NCI-H510A treated with DMSO at 0.1 percent for 48 hours (cell line): ENCODE measurements at regions not wholly inside any gene's neighbourhood (a gene's known extent, or its start where the extent isn't known, plus 50 kb on each side); places are given as distances from the start of the nearest gene placed in this dataset.

Experiments used
- DNase-seq: peaks from one replicate; lab custom pipeline; 2025; lab: John Stamatoyannopoulos, UW

DNA sequence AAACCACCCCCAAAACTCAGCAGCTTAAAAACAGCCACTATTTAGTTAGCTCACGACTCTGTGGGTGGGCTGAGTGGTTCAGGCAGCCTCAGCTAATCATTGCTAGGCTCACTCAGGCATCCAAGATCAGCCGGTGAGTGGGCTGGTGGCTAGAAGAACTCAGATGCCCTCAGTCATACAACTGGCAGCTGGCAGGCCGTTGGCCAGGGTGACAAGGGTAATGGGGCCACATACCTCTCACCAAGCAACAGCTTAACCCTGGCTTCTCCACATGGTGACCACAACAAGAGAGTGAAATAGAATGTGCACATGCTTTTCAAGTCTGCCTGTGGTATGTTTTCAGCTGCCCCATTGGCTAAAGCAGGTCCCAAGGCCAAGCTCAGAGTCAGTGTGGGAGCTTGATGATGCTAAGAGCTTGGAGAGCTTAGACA, 435.4 kb upstream of the TSHZ3 start:
- no peak for DNase-seq

DNA sequence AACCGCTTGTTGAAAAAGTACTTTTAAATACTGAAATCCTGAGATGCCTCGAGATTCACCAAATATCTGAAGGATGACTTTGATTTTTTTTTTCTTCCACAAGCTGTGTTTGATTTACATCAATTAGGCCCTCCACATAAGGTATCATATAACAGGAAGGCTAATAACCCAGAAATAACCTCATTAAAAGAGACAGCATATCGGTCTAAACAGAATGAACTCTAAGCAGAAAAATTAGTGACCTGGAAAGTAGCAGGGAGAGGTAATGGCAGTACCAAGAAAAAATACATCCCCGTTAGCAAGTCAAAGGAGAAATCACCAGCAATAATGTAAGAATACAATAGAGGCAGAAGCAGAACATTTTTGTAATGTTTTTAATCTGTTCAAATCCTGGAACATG, 452.4 kb upstream of the TSHZ3 start:
- no peak for DNase-seq

DNA sequence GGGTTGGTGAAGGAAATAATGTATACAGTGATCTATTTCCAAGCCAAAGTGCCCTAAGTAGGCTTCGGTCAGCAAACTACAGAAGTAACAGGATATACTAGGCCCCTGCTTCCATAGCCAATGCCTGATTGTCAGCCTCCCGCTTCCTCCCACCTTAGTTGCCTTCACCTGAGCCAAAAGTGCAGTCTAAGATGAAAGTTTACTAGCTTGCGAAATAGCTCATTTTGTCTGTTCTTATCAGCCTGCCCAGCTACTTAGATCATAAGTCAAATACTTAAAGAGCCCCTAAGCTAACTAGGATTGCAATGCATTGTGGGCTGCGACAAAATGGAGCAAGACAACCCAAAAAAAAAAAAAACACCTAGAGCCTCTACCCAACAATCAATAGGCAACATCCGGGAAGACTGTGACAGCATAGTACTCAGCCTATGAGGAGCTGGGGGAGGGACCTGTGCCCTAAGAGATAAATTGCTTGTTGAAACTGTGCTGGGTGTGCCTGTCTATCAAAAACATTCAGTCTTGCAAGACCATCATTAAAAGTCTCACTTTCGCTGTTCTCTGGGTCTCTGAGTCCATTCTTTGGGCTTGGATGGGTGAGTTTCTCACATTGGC, 454.7 kb upstream of the TSHZ3 start:
- no peak for DNase-seq

DNA sequence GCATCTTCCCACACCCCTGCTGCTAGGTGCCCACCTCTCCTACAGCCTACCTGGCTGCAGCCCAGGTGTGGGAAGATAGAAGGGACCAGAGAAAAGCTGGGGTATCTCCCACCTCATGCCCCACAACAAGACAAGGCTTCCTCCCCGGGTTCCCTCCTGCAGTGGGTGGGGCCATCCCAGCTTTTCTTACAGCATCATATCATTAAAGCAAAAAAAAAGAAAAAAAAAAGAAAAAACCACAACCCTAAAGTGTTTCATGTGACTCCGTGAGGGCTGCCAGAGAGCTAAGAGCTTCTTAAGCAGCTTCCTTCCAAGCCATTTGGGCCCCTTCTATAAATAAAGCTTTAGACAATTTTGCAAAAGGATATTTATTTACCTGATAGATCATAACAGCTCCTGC, 455.4 kb upstream of the TSHZ3 start:
- no peak for DNase-seq

DNA sequence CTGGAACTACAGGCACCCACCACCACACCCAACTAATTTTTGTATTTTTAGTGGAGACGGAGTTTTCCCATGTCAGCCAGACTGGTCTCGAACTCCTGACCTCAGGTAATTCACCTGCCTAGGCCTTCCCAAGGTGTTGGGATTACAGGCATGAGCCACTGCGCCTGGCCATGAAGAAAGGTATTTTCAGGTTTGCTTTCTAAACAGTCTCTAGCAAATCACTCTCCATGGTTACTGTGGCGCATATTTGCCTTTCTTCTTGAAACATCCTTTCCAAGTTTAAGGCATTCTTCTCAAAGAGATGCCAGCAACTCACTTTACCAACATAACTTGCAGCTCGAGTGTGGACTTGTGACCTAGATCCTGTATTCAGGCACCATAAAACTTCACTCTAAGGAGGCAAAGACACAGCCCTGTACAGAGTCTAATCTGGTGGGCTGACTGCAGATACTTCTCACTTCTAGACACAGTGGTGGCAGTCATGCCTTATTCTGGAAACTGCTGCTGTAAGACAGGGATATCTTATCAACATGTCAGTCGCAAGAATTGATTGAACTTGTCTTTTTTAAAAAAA, 461.4 kb upstream of the TSHZ3 start:
- no peak for DNase-seq

DNA sequence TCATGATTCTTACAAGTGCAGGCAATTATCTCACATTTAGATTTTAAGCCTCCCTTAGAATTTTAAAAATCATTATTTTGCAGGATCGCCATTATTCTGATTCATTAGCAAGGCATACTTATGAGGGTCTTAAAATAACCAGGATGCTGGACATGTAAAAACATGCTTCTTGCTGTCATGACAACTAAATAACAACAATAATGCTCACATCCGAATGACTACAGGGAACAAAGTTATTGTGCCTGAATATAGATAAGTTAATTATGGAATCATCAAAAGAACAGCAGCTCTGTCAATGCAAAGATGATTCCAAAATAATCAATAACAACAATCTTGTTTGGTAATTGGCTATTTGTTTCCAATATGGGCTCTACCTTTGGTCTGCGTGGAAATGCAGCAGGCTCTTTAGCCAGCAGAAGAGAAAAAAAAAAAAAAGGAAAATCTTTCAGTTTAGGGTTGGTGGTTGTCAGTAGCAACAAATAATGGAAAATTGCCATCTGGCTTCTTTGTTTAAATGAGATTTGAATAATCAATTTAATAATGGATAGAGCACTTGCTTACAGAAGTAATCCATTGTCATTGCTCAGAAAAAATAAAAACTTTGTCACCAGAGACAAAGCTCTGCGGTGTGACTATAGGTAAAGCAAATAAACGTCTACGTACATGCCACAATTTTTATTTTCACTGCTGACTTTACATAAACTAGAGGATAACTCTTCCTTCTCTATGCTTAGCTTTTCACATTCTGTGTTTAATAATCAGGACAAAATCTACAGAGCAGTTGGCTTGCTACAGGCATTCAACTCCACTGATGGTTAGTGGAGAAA, 468.9 kb upstream of the TSHZ3 start:
- no peak for DNase-seq

DNA sequence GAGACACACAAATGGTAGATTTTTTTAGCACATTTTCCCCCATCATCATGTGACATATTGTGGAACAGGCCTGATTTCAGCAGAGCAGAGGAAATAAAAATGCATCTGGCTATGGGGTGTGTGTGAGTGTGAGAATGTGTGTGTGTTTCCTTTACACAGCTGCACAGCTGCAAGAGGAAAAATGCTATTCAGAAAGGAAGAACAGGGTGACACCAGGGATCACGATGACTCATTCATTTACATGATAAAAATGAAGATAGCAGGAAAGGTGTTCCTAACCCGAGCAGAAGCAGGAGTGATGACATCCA, 469.5 kb upstream of the TSHZ3 start:
- no peak for DNase-seq

DNA sequence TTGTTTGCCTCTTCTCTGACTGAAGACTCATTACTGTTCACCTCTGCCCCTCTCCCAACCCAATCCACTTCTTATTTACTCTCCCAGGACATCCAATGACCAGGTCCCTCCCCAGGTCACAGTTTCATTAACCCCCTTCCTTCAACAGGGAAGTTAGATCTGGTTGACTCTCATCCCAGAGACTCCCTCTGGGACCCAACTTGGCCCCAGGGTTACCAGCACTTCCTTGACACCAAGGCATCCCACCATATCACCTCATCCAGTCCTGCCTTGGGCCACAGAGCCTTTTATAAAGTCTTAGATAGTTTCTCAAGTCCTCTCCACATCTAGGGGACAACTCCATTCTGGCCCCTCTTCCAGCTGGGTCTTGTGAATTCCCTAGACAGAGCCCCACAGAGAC, 470.6 kb upstream of the TSHZ3 start:
- no peak for DNase-seq

DNA sequence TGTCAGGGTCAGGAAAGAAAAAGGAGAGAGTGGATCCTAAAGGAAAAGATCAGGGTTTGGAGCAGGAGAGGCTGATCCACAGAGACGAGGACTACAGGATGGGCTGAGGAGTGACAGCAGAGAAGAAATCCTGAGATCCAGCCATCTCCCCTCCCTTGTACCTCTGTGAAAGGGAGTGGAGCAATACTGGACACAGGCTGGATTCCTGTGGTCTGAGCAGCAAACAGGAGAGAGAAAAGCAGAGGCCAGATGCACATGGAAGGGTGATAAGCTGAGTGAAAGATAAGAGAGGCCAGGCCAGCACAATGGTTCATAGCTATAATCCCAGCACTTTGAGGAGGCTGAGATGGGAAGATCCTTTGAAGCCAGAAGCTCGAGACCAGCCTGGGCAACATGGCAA, 472.1 kb upstream of the TSHZ3 start:
- no peak for DNase-seq

DNA sequence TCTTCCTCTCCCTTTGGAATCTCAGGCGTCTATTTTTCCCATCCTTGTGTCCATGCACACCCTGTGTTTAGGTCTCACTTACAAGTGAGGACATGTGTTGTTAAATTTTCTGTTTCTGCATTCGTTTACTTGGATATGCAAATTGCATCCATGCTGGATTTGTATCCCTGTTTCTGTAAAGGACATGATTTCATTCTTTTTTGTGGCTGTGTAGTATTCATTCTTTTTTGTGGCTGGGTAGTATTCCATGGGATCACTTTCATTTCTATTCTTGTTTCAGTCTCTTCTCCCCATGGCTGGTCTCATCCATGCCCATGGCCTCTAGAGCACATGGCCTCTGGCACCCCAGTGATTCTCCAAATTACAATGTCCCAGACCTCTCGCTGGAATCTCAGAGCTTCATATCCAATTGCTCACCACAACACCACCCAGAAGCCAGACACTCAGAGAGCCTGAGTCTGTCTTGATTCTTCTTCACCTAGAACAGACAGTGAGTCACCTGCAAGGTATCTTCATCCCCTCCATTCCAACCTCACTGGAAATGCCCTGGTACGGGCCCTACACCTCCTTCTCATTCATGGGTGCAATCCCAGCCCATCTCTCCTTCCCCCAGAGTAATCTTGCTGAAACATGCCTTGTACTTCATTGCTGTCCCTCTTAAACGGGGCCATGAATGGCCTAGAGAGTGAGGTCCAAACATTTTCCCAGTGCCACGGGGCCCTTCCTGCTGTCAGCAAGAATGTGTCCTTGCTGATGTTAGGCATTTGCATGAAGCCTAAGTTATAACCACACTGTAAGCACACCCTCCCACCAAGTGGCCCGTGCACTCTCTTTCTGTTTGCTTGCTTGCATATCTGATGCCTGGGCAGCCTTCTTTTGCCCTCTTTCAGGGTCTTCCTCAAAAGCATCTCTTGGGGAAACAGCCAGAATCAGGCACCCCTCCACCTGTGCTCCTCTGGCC, 476.2 kb upstream of the TSHZ3 start:
- no peak for DNase-seq

DNA sequence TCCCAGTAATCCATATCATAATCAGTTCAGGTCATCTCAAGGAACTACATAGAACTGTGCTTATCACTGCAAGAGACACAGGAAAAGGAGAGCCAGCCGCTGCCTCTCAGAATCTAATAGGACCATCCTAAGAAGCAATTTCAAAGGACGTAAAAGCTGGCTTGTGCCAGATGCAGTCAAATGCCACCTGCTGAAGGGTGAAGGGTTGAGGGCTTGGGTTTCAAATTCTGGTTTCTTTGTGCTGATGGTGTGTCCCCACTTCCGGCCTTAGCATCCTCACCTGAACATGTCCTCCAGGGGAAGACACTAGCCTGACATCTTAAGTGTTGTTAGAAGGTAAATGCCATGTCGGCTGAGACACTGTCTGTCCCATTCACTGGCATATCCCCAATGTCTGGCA, 477.1 kb upstream of the TSHZ3 start:
- DNase-seq = no peak

DNA sequence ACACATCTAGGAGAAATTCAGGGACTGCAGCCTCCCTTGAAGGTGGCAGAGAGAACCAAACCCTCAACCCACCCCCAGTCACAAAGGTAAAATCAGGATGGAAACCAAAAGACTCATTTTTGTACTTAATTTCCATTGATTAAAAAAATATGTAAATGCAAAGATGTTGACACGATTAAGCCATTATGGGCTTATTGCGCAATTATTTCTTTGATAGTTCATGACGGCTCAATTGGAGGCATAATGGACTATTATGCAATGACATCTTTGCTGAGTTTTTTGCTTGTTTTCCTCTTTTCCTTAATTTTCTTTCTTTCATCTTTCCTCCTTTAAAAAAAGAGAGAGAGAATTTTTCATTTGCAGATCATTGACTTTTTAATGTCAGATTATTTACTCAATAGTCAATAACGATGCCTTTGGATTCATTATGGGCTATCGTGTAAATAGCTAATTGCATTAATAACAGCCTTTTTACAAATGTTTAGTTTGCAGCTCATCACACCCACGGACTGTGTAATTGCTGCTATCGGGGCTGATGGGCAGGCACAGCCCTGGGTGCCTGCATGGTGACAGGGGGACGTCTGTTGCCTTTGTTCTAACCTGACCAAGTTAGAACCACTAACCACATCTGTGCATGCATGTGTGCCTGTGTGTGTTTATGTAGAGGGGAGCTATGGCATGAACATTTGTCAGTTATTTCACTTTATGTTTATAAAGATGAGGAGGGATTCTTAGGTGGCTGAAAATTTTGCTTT, 482.4 kb upstream of the TSHZ3 start:
- DNase-seq = no peak

DNA sequence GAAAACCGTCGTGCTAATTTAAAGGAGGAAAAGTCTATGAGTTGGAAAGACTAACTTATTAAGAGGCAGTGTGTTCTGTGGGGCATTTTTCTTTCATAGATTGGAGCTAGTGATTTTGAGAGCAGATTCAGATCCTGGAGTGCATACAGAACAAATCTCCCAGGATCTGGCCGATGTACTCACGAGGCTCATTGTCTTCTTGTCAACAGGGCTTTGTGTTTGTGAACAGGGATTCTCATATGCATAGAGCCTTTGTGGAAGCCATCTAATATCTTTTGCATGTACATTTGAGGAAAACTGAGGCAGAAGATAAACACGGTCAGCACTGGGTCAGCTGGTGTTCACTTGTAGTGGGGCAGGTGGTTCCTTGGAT, 482.9 kb upstream of the TSHZ3 start:
- no peak for DNase-seq

DNA sequence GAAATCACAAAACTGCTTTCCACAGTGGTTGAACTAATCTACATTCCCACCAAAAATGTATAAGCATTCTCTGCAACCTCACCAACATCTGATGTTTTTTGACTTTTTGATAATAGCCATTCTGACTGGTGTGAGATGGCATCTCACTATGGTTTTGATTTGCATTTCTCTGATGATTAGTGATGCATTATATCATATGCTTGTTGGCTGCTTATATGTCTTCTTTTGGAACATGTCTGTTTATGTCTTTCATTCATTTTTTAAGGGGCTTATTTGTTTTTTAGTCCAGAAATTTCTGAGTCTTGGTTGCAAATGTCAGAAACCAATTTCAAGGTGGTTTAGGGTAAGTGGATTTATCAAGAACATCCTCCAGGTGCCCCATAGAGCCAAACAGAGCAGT, 484.8 kb upstream of the TSHZ3 start:
- DNase-seq = no peak

DNA sequence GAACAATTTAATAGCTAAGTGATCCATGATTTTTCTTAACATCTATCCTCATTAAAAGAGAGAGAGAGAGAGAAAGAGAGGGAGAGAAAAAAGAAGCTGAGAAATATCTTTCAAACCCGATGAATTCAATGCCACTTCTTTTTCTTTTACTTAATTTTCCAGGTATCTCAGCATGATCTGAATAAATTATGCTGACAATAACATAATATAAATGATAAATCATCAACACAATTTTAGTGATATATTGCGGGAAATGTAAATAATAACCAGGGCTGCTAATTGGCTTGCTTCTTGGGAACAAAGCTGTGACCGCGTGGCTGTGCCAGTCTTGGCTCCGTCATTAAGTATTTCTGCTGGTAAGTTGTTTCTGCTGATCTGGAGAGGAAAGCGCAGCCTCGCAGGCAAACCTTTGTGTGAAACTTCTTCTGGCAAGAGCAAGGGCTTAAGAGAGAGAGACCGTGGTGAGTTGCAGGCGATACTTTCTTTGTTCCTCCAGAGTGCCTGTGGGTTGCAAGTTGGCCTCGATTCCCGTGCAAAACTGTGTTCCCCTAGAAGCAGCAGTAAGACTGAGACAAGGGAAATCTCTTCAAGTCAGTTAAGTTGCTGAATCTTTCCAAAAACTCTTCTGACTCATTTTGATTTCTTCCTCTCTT, 489.1 kb upstream of the TSHZ3 start:
- DNase-seq = no peak

DNA sequence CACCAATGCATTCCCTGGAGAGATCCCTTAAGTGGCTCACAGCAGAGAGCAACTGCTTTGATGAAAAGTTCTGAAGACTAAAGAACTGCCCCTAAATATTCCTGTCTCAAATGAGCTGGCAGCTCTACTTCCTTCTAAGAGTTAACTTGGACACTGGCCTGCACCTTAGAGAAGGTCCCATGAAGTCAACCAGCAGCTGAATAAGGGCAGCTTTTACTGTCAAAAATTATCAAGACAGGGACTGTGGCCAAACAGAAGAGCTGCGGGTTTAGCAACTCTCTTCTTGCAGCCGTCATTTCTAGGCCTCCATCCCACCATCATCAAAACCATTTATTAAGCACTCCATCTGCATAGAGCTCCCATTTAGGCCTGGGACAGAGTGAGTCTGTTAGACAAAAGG, 491.1 kb upstream of the TSHZ3 start:
- no peak for DNase-seq

DNA sequence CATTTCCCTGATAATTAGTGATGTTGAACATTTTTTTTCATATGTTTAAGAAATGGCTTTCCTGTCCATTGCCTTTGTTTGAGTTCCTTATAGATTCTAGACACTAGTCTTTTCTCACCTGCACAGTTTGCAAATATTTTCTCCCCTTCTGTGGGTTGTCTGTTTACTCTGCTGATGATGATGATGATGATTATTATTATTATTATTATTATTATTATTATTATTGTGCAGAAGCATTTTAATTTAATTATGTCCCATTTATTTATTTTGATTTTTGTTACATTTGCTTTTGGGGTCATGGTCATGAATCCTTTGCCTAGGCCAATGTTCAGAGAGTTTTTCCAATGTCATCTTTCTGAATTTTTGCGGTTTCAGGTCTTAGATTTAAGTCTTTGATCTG, 492.5 kb upstream of the TSHZ3 start:
- DNase-seq = no peak

DNA sequence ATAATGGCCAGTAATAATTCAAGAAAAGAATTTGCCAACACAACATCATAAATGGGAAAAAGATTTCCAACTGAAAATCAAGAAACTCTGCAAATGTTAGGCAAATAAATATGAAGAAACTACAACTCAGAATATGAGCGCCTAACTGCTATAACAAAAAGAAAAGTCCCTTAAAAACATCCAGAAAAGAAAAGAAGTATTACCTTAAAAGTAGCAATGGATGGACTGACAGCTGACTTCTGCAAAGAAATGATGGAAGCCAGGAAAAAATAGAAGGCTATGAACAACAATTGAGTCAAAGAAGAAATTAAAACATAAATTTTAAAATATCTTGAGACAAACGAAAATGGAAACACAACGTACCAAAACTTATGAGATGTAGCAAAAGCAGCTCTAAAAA, 482.3 kb upstream of the ZNF507 start:
- DNase-seq = no peak

DNA sequence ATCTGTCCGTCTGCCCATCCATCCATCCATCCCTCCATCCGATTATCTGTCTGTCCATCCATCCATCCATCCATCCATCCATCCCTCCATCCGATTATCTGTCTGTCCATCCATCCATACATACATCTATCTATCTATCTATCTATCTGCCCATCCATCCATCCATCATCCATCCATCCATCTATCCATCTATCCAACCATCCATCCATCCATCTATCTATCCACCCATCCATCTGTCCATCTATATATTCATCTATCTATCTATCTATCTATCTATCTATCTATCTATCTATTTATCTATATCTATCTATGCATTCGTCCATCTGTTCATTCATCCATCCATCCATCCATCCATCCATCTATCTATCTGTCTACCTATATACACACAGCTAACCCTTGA, 471.1 kb upstream of the ZNF507 start:
- no peak for DNase-seq

DNA sequence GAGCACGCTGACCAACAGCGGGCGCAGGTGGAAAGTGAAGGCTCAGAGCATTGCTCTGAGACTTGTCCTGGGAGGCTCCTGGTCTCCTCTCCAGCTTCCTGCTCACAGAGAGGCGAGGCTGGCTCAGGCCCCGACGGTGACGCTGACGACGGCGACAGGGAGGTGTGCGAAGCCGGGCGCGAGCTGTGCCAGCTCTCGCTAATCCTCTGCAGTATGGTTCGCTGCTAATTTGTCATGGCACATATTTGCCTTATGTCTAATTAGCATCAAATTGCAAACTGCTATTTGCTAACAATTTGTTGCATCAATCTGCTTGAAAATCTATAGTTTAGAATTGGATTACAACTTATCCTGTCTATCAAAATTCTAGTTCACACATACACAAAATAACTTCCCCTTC, 469.8 kb upstream of the ZNF507 start:
- no peak for DNase-seq

DNA sequence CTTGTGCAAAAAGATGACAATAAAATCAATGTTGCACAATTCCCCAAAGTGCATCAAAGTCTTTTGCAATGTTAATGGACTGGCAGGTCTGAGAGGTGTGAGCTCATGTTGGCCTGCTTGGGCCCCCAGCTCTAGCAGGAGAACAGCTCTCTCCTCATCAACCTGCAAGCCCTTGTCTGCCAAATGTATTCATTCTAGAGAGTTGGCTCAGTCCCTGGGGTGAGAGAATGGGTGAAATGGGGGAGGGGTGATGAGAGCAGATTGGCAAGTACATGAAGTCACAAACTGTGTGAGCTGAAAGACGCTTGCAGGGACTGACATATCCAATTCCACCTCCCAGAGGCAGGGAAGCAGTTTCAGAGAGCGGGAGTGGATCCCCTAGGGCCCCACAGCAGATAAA, 465.1 kb upstream of the ZNF507 start:
- DNase-seq = no peak
